GM21447 (cell line): ENCODE measurements at regions not wholly inside any gene's neighbourhood (a gene's known extent, or its start where the extent isn't known, plus 50 kb on each side); places are given as distances from the start of the nearest gene placed in this dataset.

Experiments used
- ATAC-seq: cut with Tn5 transposase; IDR thresholded peaks from one replicate; pipeline ENCODE4 v1.9.1; 2021; ENCODE audit not compliant: unreplicated experiment

DNA sequence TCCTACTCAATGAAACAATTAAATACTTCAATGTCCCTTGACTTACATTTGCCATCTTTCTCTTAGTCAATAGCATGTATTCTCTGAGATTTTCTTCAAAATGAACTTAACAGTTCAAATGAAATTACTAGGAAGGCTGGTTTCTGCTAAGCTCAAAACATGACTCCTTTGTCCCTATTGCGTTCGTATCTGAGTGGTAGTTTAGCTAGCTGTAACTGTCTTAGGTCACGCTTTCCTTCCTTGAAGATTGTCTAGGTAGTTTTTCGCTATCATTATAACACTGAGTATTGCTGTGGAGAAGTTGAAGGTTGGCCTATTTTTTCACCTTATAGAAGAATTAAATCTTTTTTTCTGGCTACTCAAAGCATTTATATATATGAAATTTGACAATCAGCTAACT lies 1535.2 kb downstream of the PLA2G4A start:
- no peak for ATAC-seq

DNA sequence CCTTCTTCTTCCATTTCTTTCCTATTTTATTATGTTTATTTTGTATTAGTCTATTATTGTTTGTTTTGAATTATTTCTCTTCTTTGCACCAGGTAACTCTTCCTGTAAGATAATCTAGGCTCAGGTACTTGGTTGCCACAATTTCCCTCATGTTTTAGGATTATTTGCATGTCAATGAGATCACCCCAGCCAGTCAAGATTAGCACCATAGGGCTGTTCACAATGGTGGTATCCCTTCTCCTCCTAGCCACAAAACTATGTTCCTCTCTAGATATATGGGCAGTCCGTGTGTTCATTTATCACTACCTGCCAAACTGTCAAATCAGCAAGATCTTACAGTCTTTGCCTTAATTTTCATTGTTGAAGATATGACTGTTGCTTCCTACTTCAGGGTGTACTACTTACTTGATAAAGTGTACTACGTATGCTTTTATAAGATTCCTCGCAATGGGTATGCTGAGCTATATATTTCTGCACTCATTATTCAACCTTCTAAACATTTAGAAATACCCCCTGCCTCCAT lies 1536.2 kb downstream of the PLA2G4A start:
- ATAC-seq, result no peak

DNA sequence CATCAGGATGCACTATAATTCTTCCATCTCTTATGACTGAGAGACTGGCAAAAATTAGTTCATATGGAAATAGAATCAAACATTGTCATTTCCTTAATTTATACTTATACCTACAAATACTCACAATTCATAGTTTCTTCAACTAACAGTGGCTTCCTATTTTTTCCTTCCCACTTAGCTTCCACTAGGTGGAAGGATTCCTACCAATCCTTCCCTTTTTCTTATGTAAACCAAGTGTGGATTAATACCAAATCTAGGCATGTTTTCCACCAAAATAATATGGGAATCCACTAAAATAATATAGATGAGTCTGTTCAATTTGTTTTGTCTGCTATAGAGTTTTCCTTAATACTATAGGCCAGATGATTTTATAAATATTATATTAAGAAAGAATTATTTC lies 1537.1 kb downstream of the PLA2G4A start:
- ATAC-seq, result no peak

DNA sequence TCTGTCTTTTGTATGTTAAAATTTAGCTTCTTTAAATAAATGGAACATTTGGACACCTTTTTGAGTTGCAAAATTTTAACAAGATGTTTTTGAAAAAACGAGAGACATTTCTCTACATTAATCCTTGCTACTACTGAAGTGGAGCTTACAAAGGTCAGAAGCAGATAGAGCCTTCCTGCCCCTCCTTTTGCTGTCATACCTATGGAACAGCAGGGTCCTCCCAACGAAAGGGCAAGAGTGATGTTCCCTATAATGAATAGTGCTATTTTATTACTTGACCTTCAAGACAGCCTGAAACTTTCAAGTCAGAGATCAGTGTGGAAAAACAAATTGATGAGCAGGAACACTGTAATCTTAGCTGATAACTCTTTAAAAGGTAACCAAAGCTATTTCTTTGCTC lies 1538.9 kb downstream of the PLA2G4A start:
- no peak for ATAC-seq

DNA sequence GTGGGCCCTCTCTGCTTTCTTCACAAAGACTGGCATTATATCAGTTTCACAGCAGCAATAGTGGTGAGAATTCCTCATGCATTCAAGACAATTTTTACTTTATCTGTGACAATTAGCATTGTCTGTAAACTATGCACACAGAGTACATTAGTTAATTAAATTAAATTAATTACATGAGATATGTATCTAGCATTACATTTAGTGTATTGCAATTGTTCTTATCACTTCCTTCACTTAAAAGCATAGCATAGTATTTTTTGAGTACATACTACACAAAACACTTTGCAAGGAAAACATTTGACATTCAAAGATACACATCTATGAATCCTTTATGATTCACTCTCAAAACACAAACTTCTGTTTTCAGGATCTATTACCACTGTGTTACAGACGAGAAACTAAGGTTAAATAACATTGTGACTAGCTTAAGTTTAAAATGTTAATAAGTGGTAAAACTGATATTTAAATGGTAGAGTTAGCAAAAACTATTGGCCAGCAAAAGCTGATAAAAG lies 1542.6 kb downstream of the PLA2G4A start:
- no peak for ATAC-seq

DNA sequence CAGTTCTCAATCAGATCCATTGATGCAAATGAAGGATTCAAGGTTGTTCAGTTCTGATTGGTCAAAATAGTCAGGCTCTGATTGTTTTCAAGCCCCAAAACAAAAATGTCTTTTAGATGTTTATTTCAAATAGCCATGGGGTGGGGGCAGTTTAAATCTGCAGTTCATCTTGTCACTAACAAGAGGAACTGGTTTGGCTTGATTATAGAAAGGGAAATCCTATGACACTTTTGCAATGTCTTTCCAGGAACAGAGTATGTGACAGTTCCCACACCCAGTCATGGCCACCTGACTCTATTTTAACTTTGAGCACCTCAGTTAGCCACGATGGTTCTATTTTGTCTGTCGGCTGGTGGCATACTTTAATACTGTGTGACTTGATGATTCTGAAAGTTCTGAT lies 1544.1 kb downstream of the PLA2G4A start:
- ATAC-seq, result no peak

DNA sequence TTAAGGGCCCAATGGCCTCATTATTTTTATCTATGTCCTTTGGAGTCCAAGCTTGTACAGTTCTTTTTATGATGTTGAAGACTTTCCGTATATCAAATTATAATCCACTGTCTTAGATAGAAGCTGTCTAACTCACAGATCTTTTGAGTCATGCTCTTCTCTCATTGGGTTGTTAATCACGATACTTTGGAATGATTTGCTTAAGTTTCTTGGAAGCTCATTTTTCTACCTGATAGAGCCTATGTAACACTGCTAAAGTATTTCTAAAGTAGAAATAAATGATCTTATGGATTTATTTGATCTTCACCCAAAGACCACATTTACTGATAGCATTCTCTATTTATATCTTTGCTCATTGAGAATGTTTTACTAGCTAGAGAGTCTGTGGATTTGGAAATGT lies 1554.1 kb downstream of the PLA2G4A start:
- ATAC-seq, result no peak

DNA sequence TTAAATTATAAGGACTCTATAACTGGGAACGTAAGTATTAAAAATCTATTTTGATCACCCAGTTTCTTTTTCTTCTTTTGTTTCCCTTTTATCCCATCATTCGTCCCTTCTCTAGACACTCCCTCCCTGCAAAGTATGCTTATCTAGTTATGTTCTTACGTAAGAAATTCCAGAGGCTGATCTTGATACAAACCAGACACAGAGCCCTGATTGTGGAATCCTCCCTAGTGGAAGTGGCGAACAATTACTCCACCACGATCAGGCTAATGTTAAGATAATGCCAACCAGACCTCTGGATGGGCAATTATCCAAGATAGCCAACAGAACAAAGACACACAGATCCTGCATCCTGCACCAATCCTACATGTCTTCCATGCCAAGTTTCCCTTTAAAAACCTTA lies 1557.4 kb downstream of the PLA2G4A start:
- ATAC-seq, result no peak

DNA sequence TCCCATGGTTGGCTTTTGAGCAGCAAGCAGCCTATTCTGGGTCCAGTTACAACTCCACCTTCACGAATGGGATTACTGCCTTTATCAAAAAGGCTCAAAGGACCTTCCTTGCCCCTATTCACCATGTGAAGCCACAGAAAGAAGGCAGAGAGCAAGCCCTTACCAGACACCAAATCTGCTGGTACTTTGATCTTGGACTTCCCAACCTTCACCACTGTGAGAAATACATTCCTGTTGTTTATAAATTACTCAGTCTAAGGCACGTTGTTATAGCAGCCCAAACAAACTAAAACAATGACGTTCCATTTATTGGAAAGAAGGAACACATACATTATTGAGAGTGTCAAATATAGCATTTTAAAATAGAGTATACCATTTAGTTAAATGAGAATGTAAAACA lies 1557.9 kb downstream of the PLA2G4A start:
- no peak for ATAC-seq

DNA sequence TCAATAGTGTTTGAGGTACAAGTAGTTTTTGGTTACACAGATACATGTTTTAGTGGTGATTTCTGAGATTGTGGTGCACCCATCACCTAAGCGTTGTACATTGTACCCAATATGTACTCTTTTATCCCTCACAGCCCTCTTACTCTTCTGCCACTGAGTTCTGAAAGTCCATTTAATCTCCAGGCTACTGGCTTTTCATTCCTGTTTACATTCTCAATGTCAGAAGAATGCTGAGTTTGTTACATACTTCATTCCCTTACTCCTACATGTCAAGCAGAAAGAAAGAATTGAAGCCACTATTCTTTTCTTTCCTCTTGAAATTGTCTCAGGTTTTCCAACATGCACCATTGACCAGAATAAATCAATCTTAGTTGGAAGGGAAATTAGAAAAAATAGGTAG lies 1565.9 kb downstream of the PLA2G4A start:
- no peak for ATAC-seq

DNA sequence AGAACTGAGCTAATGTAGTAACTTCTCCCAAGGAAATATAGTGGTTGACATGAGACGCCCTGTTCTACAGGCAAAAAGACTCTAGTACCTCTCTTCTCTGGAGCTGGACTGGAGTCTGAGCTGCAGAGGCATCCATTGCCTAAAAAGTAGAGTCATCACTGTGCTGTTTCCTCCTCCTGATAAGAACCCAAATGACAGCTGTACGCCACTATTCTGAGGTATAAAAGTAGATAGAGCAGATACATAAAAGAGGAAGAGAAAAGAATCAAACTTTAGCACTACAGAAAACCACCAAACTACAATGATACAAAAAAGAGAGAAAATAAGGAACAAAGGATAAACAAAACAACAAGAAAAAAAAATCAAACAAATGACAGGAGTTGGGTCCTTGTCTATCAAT lies 1568.8 kb downstream of the PLA2G4A start:
- ATAC-seq, result no peak

DNA sequence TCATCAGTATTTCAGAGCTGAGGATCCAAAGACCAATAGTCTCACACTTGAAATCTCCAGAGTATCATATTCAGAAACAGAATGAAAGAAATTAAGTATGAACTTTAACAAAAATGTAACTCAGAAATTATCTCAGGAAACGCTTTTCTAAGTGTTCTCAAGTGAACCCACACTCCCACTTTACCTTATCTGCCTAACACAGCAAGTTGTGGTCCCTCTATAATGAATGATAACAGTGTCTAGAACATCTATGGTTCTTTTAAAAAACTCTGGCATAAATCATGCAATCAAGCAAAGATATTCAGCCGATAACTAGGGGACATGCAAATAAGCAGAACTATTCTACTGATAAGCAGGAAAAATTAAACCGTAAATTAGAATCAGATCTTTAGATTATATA lies 1574.2 kb downstream of the PLA2G4A start:
- no peak for ATAC-seq

DNA sequence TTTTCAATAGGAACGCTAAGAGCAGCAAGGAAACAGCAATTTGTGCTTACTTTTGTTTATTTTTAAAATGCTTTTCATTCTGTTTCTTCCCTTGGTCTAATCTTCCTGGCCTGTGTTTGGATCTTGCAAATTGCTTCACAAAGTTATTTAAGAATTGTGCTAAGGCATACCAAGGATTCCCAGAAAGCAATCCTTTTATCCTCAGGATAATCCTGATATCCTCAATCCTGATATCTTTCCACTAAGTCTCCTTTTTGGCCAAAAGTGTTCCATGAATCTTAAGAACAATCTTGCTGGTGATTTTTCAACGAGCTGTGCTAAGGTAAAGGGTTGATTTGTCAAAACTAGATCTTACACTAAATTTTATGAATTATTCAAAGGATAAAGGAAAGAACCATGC lies 1577.9 kb downstream of the PLA2G4A start:
- ATAC-seq, result no peak

DNA sequence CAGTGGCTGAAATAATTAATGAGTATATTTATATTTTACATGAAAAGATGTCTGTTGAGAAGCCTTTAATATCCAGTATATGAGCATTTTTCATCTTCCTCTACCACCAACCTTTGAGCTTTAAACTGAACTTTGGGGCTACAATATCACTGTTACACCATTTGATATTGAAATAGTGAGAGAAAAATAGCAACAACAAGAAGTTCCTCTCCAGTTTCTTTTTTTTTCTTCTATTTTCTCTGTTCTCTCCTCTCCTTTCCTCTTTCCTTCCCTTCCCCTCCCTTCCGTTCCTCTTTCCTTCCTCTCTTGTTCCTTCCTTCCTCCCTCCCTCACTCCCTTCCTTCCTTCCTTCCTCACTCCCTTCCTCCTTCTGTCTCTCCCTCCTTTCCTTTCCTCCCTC lies 1591.4 kb downstream of the PLA2G4A start:
- no peak for ATAC-seq

DNA sequence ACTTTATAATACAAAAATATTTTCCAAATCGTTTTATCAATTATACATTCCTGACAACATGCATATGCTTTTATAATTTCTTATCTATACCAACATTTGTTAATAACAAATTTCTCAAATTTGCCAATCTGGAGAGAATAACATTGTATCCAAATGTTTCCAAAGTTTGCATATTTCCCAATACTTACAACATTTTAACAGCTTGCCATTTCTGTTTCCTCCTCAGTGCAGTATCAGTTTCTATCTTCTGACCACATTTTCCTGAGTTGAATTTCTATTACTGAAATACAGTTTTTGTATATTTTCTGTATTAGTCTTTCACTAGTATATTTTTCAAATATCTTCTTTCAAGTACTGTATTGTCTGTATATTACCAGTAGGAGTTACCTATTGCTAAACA lies 1594.3 kb downstream of the PLA2G4A start:
- ATAC-seq, result no peak

DNA sequence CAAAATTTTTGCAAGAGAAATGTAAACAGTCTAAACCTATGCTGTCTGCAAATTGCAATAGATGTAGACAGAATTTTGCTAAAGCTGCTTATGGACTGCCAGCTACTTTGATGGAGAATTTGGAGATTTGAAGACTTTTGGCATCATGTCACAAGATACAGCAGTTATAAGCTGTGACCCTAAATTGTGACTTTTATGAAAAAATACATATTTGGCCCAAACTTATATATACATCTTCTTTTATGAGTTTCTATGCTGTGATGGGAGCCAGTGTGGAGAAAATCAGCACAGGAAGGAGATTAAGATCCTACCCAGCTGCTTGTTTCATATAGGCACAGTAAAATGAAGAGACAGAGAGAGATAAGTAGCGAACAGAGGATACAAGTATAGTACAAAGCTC lies 1595.4 kb downstream of the PLA2G4A start:
- no peak for ATAC-seq

DNA sequence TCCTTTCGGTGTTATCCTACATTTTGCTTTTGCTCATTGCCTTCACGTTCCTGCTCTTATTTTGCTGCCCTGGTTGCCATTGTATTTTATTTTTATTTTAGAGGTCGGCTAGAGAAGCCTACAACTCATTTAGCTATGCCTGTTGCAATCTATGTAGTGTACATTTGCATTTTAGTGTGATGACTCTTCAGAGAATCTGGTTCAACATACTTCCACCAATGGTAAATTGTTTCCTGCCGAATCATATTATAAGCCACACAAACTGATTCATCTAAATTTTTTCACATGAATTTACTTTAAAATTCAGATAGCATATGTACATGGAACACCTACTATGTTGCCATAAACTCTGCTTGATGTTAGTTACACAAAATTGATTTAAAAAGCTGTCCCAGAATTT lies 1596.9 kb downstream of the PLA2G4A start:
- no peak for ATAC-seq

DNA sequence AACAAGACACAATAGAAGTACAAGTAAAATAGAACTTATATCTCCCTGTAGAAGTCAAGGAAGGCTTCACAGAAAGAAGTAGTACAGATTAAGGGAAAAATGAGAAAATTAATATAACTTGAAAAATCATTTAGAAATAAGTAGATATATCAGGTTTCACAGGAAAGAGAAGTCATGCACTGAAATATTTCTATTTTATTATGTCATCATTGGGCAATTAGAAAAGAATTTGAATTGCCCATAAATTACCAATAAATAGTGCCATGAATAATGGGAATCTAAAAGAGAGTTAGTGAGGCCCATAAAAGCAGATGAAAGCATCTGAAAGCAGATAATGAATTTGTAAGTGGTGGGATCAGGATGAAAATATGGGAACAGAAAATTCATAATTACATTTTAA lies 1597.8 kb downstream of the PLA2G4A start:
- ATAC-seq, result no peak

DNA sequence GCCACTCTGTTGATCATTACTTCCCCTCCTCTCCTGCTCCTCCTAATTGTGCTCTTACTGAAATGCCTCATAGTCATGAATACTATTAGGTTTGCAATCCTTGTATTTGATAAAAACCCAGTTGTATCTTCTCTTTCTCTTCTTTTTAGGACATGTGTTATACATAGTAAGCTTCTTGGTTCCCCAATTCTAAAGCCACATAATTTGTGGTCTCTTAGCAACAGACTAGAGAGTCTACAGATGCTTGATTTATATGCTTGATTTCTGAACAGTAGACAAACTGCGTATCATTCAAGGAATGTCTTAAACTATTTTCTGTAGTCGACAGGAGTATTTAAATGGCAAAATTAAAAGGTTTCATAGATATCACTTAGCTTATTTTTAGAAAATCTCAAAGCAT lies 1598.9 kb downstream of the PLA2G4A start:
- no peak for ATAC-seq

DNA sequence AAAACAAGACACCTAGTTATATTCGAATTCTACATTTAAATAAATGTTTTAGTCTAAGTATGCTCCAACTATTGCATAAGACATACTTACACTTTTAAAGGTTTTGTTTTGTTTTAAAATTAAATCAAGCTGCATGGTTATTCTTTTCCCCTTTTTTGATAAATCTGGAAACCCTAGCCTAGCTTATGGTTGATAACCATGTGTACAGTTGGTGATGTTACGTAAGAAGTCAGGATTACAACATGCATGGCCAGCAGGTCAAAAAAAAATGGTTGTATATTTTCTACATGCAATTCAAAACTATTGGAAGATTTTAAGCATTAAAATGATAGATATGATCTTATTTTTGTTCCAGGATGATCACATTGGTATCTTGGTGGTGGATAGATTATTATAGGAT lies 1600.6 kb downstream of the PLA2G4A start:
- no peak for ATAC-seq

DNA sequence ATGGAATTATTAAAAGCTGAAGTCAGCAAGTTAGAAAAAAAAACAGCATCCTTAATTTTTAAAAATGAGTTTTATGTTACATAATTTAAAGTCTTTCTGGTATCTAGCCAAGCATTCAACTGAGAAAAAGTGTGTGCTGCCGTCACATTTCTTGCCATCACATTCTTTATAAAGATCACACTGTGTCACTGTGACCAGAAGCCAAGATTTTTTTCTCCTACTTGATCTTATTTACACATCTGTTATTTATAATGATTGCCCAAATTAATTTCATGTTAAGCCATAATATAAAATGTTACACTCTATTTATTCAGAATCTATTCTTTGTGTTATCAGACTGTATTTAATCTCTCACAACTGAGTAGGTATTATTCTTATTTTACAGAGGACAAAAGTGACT lies 1603.7 kb downstream of the PLA2G4A start:
- ATAC-seq, result no peak

DNA sequence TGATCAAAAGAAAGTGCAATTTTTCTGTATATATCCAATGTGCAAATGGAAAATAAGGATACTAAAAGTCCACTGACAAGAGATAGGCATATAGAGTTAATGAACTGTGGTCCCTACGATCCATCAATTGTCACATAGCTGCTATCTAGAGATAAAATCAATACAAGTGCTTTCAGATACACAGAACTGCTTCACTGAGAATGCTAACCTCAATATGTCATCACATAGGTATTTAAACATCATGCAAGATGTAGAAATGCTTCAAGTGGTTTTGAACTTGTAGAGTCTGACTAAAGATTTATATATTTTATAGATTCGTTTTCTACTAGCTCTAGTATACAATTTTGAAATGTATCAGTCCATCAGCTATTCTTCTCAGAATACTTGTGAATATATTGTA lies 1604.7 kb downstream of the PLA2G4A start:
- ATAC-seq, result no peak

DNA sequence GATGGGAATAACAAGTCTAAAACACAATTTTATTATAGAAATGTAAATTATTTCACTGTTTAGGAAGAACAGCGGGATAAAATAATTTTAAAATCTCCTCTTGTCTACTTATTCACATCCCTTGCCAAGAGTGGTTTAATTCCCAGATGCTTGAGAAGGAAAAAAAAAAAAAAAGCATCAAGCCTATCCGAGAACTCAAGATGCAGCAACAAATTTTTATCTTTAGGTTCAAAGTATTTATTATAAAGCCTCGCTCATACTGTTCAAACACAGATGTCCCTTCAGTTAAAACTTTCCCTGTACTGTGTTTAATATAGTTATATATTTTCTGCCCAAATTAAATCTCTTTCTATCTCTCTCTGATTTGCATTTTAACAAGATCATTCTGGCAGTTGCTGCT lies 1615.8 kb downstream of the PLA2G4A start:
- no peak for ATAC-seq

DNA sequence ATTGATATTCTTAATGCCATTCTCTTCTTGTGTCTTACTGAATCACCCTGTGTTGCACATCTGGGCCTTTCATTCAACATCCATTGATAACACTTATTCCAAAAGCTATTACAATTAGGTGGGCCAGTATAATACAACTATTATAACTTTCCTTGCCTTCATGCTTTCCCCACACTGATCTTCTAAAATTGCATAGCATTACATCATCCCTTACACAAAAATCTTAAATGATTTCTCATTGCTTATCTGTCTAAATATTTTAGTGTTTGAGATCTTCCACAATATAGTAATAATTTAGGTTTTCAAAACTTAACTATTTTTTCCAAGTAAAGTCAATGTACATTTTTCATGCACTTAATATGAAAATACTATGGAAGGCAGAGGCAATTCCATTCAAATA lies 1634.1 kb downstream of the PLA2G4A start:
- no peak for ATAC-seq
